Transverse colon (tissue), 4 donors: ENCODE measurements at regions not wholly inside any gene's neighbourhood (a gene's known extent, or its start where the extent isn't known, plus 50 kb on each side); places are given as distances from the start of the nearest gene placed in this dataset.

ENCODE experiments used
- DNase-seq: peaks from one replicate; pipeline ENCODE4 v3.0.0-alpha.2; 2019
- H3K27ac ChIP-seq, 4 donors: fragments of 200-600 bp; sonication (generic); 2 replicates each; pipeline ENCODE4 v1.5.1; 2016 to 2018; ENCODE audit warnings: inconsistent platforms in 4 of 4
- H3K27me3 ChIP-seq: fragments of 200-600 bp; sonication (generic); 2 replicates; pipeline ENCODE4 v1.5.1; 2017; ENCODE audit warnings: inconsistent platforms
- H3K36me3 ChIP-seq, 4 donors: fragments of 200-600 bp; sonication (generic); 2 replicates each; pipeline ENCODE4 v1.5.1; 2017 to 2019; ENCODE audit warnings: inconsistent platforms in 4 of 4
- H3K4me1 ChIP-seq, 4 donors: fragments of 200-600 bp; sonication (generic); 2 replicates each; pipeline ENCODE4 v1.5.1; 2017 to 2020; ENCODE audit warnings: inconsistent platforms in 4 of 4
- H3K4me3 ChIP-seq, 4 donors: fragments of 200-600 bp; sonication (generic); 1 replicate in 1 of 4; 2 replicates in 3 of 4; pipeline versions ENCODE4 v1.5.1 to v1.6.1; 2017 to 2019; ENCODE audit warnings: inconsistent platforms in 4 of 4
- H3K9me3 ChIP-seq, 2 donors: fragments of 200-600 bp; sonication (generic); 2 replicates each; pipeline ENCODE4 v1.5.1; 2017 to 2019; ENCODE audit warnings: inconsistent platforms in 2 of 2
- CTCF ChIP-seq, 5 experiments: fragments of 200-600 bp in 3 of 5; fragments of 450-650 bp in 2 of 5; sonication (generic) in 3 of 5; IDR thresholded peaks; 1 replicate in 2 of 5; 2 replicates in 3 of 5; pipeline ENCODE4 v1.5.1; 2016 to 2017; ENCODE audit warnings: antibody characterized with exemption in 5 of 5, inconsistent platforms in 3 of 5, mild to moderate bottlenecking in 2 of 5, moderate library complexity in 1 of 5
- EP300 ChIP-seq: sonication (generic); formaldehyde crosslinking; IDR thresholded peaks from one replicate; pipeline ENCODE4 v1.6.1; 2017; ENCODE audit warnings: antibody characterized with exemption, low read depth
- POLR2A ChIP-seq: fragments of 450-650 bp; IDR thresholded peaks from one replicate; pipeline ENCODE4 v1.6.1; 2016; ENCODE audit warnings: antibody characterized with exemption, mild to moderate bottlenecking, moderate library complexity
- POLR2AphosphoS5 ChIP-seq, 3 donors: sonication (generic); formaldehyde crosslinking; IDR thresholded peaks; one replicate each; pipeline ENCODE4 v1.6.1; 2016; ENCODE audit warnings: antibody characterized with exemption in 3 of 3
- WGBS, 2 donors: methylation state at CpG; one replicate each; pipeline ENCODE4 v1.1.5; 2018; ENCODE audit warnings: low coverage in 1 of 2; 5-methylcytosine and 5-hydroxymethylcytosine counted together
- in situ Hi-C, 4 donors: fragments of 200-750 bp; cut with MboI; loops; one replicate each; pipeline versions ENCODE4 v1.15.0 to v1.15.1; 2017; ENCODE audit warnings: low sequenced_read_pairs in 3 of 4, low pct_ligation_motif_present in 1 of 4, low pct_unique_long_range_greater_than_20kb in 1 of 4
- intact Hi-C: fragments of 100-400 bp; cut with DNase I; formaldehyde crosslinking; loops from one replicate; pipeline ENCODE4 v1.15.1; 2023; ENCODE audit warnings: low total_unique reads

- no peak overlapping the region for H3K4me3 ChIP-seq
- in situ Hi-C loops = no loop called here
- H3K27me3 ChIP-seq = no peaks in the 10 kb centered on the region
- H3K36me3 ChIP-seq = no peaks in the 10 kb centered on the region
- TF ChIP-seq CTCF (IDR thresholded peaks at IDR 0.05) (no peak), POLR2A (no peak), POLR2AphosphoS5 (IDR thresholded peaks at IDR 0.05) (no peak), EP300 (no peak)
- intact Hi-C loops = no loop called here
- H3K4me1 ChIP-seq = no peaks in the 10 kb centered on the region
- no peak for DNase-seq
- H3K27ac ChIP-seq = no peak overlapping the region
- no peaks in the 10 kb centered on the region for H3K9me3 ChIP-seq
These were observed 115.7 kb upstream of the KCNJ16 start for GRCh38 chr17:69959283-69959682.

- no peaks in the 10 kb centered on the region for H3K4me1 ChIP-seq
These were observed 114.3 kb upstream of the KCNJ16 start for GRCh38 chr17:69960755-69961154.

GRCh38 chr17:69961501-69962145 is 113.4 kb upstream of the KCNJ16 start:
- H3K9me3 ChIP-seq = no peaks in the 10 kb centered on the region
- no peak overlapping the region for H3K27ac ChIP-seq
- H3K4me3 ChIP-seq = no peak overlapping the region
- no peaks in the 10 kb centered on the region for H3K4me1 ChIP-seq
- no peaks in the 10 kb centered on the region for H3K27me3 ChIP-seq
- in situ Hi-C loops = no loop called here
- H3K36me3 ChIP-seq = no peaks in the 10 kb centered on the region
- TF ChIP-seq POLR2AphosphoS5 (IDR thresholded peaks at IDR 0.05) = no peak
- WGBS, 2 donors = 26 to 38% methylated on average over 3 to 7 of the region's 7 CpGs
- intact Hi-C loops = no loop called here
- peak; percentile 8 for DNase-seq

More at GRCh38 chr17:69960755-69961154, 114.3 kb upstream of the KCNJ16 start:
- TF ChIP-seq POLR2A (no peak), CTCF (IDR thresholded peaks at IDR 0.05) (no peak), POLR2AphosphoS5 (IDR thresholded peaks at IDR 0.05) (no peak), EP300 (no peak)
- H3K9me3 ChIP-seq = no peaks in the 10 kb centered on the region
- no peaks in the 10 kb centered on the region for H3K36me3 ChIP-seq
- H3K27ac ChIP-seq = no peak overlapping the region
- no peaks in the 10 kb centered on the region for H3K27me3 ChIP-seq
- H3K4me3 ChIP-seq = no peak overlapping the region
- no peak for DNase-seq
- in situ Hi-C loops (no loop called here), intact Hi-C loops (no loop called here)

- Histone ChIP-seq H3K4me3 (no peak overlapping the region), H3K4me1 (no peaks in the 10 kb centered on the region), H3K36me3 (no peaks in the 10 kb centered on the region), H3K27me3 (no peaks in the 10 kb centered on the region), H3K9me3 (no peaks in the 10 kb centered on the region), H3K27ac (no peak overlapping the region)
- no peak for DNase-seq
- no peak for TF ChIP-seq EP300
- TF ChIP-seq POLR2A = no peak
- no peak for TF ChIP-seq CTCF (IDR thresholded peaks at IDR 0.05)
- TF ChIP-seq POLR2AphosphoS5 (IDR thresholded peaks at IDR 0.05) = no peak
- 50 to 84% methylated on average over 2 of the region's 2 CpGs for WGBS, 2 donors
- intact Hi-C loops (no loop called here), in situ Hi-C loops (no loop called here)
These were observed 112.5 kb upstream of the KCNJ16 start for GRCh38 chr17:69962436-69962995.

- WGBS, 2 donors = 71 to 84% methylated on average over 3 of the region's 3 CpGs
- H3K4me3 ChIP-seq = no peak overlapping the region
- in situ Hi-C loops = no loop called here
- H3K27me3 ChIP-seq = no peaks in the 10 kb centered on the region
- no peaks in the 10 kb centered on the region for H3K36me3 ChIP-seq
- intact Hi-C loops = no loop called here
- DNase-seq = no peak
- no peak overlapping the region for H3K27ac ChIP-seq
- H3K9me3 ChIP-seq = no peaks in the 10 kb centered on the region
- TF ChIP-seq EP300 = no peak
- TF ChIP-seq CTCF (IDR thresholded peaks at IDR 0.05) = no peak
- no peak for TF ChIP-seq POLR2A
- TF ChIP-seq POLR2AphosphoS5 (IDR thresholded peaks at IDR 0.05) = no peak
- no peaks in the 10 kb centered on the region for H3K4me1 ChIP-seq
These were observed 107.1 kb upstream of the KCNJ16 start for GRCh38 chr17:69967910-69968411.
